Activated CD8-positive, alpha-beta T cell treated with anti-CD3 and anti-CD28 coated beads for 36 hours (primary cell): ENCODE measurements at regions not wholly inside any gene's neighbourhood (a gene's known extent, or its start where the extent isn't known, plus 50 kb on each side); places are given as distances from the start of the nearest gene placed in this dataset.

ENCODE experiments used
- ATAC-seq: fragments of 200-7000 bp; cut with Tn5 transposase; one replicate; pipeline ENCODE4 v1.10.0; 2021; ENCODE audit warnings: mild to moderate bottlenecking, moderate library complexity
- CTCF ChIA-PET: fragments of 350-600 bp; sonication (Branson Sonifier 250); formaldehyde crosslinking; loops from one replicate; lab custom pipeline; 2021; ENCODE audit warnings: antibody characterized with exemption; lab: Charles Lee
- POLR2A ChIA-PET: fragments of 350-600 bp; sonication (Branson Sonifier 250); formaldehyde crosslinking; loops from one replicate; lab custom pipeline; 2021; ENCODE audit warnings: antibody characterized with exemption; lab: Charles Lee
- DNase-seq: peaks from one replicate; pipeline ENCODE4 v3.0.0-alpha.2; 2020
- H3K27ac Mint-ChIP-seq: one replicate; pipeline ENCODE4 v1.8.0; 2021; ENCODE audit warnings: mild to moderate bottlenecking, mixed read lengths
- H3K27me3 Mint-ChIP-seq: one replicate; pipeline ENCODE4 v1.8.0; 2021; ENCODE audit warnings: mixed read lengths
- H3K36me3 Mint-ChIP-seq: one replicate; pipeline ENCODE4 v1.8.0; 2021; ENCODE audit warnings: low read depth, mixed read lengths
- H3K4me1 Mint-ChIP-seq: one replicate; pipeline ENCODE4 v1.8.0; 2021; ENCODE audit warnings: low read depth, mixed read lengths
- H3K4me3 Mint-ChIP-seq: one replicate; pipeline ENCODE4 v1.8.0; 2021; ENCODE audit warnings: mild to moderate bottlenecking, moderate library complexity, mixed read lengths
- H3K9me3 Mint-ChIP-seq: one replicate; pipeline ENCODE4 v1.8.0; 2021; ENCODE audit warnings: mixed read lengths
- CTCF ChIP-seq: fragments of 200-600 bp; IDR thresholded peaks from one replicate; pipeline ENCODE4 v1.8.0; 2022; ENCODE audit warnings: antibody characterized with exemption, mild to moderate bottlenecking
- intact Hi-C: fragments of 100-400 bp; cut with micrococcal nuclease; formaldehyde crosslinking; loops from one replicate; pipeline ENCODE4 v1.10.0; 2022

- Mint-ChIP-seq H3K4me3 (no peak overlapping the region), H3K4me1 (no peaks in the 10 kb centered on the region), H3K27ac (no peak overlapping the region), H3K27me3 (no peaks in the 10 kb centered on the region), H3K36me3 (no peaks in the 10 kb centered on the region), H3K9me3 (no peaks in the 10 kb centered on the region)
- POLR2A ChIA-PET, result no interaction called here
- TF ChIP-seq CTCF, result no peak
- no peak for ATAC-seq
- CTCF ChIA-PET, result no interaction called here
- intact Hi-C loops, result no loop called here
- DNase-seq, result no peak
These were observed 116.8 kb upstream of the GLI2 start for GRCh38 chr2:120618830-120619229.

- H3K4me3 Mint-ChIP-seq, result no peak overlapping the region
- no peak overlapping the region for H3K27ac Mint-ChIP-seq
- ATAC-seq (no peak), DNase-seq (no peak)
- intact Hi-C loops, result no loop called here
- no peaks in the 10 kb centered on the region for H3K27me3 Mint-ChIP-seq
- no peaks in the 10 kb centered on the region for H3K36me3 Mint-ChIP-seq
- no peaks in the 10 kb centered on the region for H3K4me1 Mint-ChIP-seq
- POLR2A ChIA-PET, result no interaction called here
- H3K9me3 Mint-ChIP-seq, result no peaks in the 10 kb centered on the region
- no peak for TF ChIP-seq CTCF
- CTCF ChIA-PET, result no interaction called here
These were observed 116.1 kb upstream of the GLI2 start for GRCh38 chr2:120619579-120619978.

GRCh38 chr2:120620025-120620793 lies 115.5 kb upstream of the GLI2 start:
- no peak for TF ChIP-seq CTCF
- H3K4me3 Mint-ChIP-seq, result no peak overlapping the region
- no peaks in the 10 kb centered on the region for H3K4me1 Mint-ChIP-seq
- no peaks in the 10 kb centered on the region for H3K36me3 Mint-ChIP-seq
- DNase-seq (no peak), ATAC-seq (no peak)
- no peaks in the 10 kb centered on the region for H3K9me3 Mint-ChIP-seq
- ChIA-PET CTCF (no interaction called here), POLR2A (no interaction called here)
- intact Hi-C loops, result no loop called here
- no peaks in the 10 kb centered on the region for H3K27me3 Mint-ChIP-seq
- H3K27ac Mint-ChIP-seq, result no peak overlapping the region

- intact Hi-C loops, result no loop called here
- DNase-seq, result no peak
- Mint-ChIP-seq H3K4me1 (no peaks in the 10 kb centered on the region), H3K9me3 (no peaks in the 10 kb centered on the region), H3K27ac (no peak overlapping the region), H3K27me3 (peaks cover 3% of the 10 kb centered on the region), H3K36me3 (no peaks in the 10 kb centered on the region), H3K4me3 (no peak overlapping the region)
- no peak for ATAC-seq
- ChIA-PET CTCF (no interaction called here), POLR2A (no interaction called here)
- no peak for TF ChIP-seq CTCF
These were observed 113.4 kb upstream of the GLI2 start for GRCh38 chr2:120622159-120622869.
